ENCODE measurements at regions not wholly inside any gene's neighbourhood (a gene's known extent, or its start where the extent isn't known, plus 50 kb on each side); places are given as distances from the start of the nearest gene placed in this dataset.

DNA sequence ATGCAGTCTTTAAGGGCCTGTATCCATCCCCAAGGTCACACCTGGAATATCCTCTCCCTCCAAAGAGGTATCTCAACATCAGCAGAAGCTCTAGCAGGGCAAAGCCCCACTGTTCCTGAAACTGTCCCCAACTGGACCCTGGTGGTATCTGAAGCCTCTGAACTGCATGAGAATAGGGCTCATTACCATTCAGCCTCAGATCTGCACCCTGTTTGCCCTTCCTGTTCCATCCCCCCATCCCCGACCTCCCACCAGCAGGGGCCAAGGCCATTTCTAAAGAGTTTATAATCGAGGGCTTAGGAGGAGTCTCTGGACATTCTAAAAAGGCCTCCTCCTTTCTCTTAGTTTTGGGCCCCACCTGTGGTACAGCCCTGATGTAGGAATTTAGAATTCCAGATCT, 74.0 kb upstream of the THY1 start:
- no peak for DNase-seq (ENCODE audit: extremely low read depth, low read depth)

GRCh38 chr11:119496469-119496868, 73.5 kb upstream of the THY1 start:
- no peak for DNase-seq (ENCODE audit: extremely low read depth, low read depth)

DNA sequence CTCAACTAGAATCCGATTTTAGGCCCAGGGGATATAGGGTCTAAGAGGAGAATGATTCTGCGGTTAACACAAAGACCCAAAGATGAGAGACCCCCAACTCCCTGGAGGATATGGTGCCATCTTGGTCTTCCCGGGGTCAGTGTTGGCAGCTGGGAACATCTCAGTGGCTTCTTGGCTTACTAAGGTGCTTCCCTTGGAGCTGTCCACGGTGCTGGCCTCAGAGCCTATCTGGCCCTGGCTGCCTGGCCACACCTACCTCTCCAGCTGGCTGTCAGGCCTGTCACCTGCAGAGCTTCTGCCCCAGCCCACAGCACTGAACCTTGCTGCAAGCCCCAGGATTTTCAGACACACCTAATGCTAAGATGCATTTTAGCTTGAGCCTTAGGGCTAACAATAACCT, 70.7 kb upstream of the THY1 start:
- no peak for DNase-seq (ENCODE audit: extremely low read depth, low read depth)

DNA sequence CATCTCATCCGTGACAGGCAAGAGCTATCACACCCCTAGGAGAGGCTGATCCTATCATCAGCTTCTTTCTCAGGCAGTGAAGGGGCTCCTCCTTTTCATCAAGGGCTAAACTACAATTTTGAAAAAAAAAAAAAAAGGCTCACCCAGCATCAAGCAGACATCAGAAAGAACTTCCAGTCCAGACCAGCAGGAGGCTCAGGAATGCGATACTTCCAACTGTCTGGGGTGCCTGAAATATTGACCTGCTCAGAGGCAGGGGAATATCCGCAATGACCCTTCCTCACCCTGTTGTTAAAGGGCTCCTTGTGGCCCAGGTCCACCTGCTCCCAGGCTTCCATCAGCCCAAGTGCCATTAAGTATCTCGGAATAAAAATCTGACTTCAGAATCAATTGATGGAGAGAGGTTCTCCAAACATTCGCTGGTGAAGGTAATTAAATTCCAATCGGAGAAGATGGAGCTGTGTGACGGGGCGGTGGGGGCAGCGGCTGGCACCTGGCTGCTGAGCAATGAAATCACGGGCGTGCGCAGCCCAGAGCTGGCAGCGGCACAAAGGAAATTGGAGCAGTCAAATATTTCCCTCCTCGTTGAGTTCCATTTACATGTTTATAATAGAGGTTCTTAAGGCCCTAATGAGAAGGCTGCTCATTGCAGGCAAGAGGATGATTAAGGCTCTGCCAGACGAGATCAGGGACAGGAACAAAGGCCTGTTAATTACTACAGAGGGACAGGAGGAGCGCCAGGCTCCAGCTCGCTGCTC, 69.0 kb upstream of the THY1 start:
- DNase-seq (ENCODE audit: extremely low read depth, low read depth) = no peak

DNA sequence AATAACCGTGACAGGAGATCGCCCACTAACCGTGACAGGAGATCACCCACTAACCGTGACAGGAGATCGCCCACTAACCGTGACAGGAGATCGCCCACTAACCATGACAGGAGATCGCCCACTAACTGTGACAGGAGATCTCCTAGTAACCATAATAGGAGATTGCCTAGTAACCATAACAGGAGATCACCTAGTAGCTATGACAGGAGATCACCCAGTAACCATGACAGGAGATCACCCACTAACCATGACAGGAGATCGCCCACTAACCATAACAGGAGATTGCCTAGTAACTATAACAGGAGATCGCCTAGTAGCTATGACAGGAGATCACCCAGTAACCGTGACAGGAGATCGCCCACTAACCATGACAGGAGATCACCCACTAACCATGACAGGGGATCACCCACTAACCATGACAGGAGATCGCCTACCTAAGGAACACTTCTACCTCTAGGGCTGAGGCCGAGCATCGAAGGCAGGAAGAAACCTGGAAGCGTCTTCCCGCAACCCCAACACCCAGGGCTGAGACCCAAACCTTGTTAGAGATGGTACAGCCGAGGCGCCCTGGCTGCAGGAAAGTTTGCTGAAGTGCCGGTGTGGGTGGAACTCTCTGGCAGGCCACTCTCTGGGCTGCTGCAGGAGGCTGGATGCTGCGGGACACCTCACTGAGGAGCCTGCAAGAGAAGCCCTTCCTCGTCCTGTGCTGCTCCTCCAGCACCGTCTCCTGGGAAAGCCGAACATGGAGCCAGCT, 67.5 kb upstream of the THY1 start:
- DNase-seq (ENCODE audit: extremely low read depth, low read depth) = no peak

DNA sequence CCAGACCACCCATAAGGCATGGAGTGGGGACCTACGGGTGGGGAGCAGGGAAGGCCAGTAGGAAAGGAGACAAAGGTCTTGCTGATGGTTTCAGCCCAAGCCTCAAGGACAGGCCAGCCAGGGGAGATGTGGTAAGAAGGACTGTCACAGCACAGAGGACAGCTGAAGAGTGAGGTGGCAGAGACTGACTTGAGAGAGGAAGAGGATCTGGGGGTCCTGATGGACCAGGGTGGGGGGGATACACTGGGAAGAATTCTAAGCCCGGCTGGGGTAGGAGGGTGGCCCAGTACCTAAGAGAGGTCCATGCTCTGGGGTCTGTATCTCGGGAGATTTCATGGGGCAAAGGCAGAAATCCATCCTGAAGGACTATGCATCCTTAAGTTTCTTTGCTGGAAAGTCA, 66.1 kb upstream of the THY1 start:
- no peak for DNase-seq (ENCODE audit: extremely low read depth, low read depth)

- no peak for DNase-seq (ENCODE audit: extremely low read depth, low read depth)
Observed at GRCh38 chr11:119488256-119488995, 65.5 kb upstream of the THY1 start.

- DNase-seq (ENCODE audit: extremely low read depth, low read depth) = no peak
Observed at GRCh38 chr11:119486691-119487259, 63.8 kb upstream of the THY1 start.

DNA sequence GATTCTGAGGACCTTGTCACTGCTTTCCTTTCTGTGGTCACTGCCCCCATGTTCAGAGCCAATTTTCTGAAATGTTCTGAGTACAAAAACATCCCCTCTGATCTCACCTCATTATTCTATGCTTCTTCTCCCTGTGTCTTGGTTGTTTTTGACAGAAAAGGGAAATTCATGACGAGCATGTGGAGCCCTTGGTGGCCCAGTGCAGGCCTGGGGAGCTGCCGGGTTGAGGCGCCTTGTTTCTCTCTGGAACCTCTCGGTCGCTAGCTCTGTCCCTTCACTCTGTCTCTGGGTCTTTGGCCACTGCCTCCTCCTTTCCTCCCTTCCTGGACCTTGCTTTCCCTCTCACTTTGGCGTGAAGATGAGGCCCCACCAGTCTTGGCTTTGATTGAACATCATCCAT, 63.0 kb upstream of the THY1 start:
- DNase-seq (ENCODE audit: extremely low read depth, low read depth) = no peak

GRCh38 chr11:119484741-119485605, 62.0 kb upstream of the THY1 start:
- DNase-seq (ENCODE audit: extremely low read depth, low read depth) = no peak

- DNase-seq (ENCODE audit: extremely low read depth, low read depth) = no peak
Observed at GRCh38 chr11:119483881-119484371, 61.0 kb upstream of the THY1 start.

- DNase-seq (ENCODE audit: extremely low read depth, low read depth) = no peak
Observed at GRCh38 chr11:119483341-119483880, 60.4 kb upstream of the THY1 start.

DNA sequence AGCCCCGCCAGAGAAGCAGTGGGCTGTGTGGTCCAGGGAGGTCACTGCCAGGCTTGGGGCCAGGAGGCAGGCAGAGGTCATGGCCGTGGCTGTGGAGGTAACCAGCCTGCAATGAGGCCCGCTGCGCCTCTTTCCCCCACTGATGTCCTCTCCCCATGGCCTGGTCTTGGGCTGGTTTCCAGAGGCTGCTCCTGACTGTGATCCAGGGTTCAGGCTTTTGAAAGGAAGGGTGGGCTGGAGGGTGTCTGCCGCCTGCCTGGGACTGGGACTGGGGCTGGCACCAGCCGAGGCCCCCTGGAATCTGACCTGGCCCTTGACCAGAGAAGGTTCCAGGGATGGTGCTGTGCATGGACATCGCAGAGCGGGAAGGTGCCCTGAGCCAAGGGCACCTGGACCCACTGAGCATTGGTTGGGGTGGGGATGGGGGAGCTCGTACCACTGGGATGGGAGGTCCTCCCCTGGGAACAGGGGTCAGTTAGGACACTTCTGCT, 59.6 kb upstream of the THY1 start:
- DNase-seq (ENCODE audit: extremely low read depth, low read depth) = no peak

DNA sequence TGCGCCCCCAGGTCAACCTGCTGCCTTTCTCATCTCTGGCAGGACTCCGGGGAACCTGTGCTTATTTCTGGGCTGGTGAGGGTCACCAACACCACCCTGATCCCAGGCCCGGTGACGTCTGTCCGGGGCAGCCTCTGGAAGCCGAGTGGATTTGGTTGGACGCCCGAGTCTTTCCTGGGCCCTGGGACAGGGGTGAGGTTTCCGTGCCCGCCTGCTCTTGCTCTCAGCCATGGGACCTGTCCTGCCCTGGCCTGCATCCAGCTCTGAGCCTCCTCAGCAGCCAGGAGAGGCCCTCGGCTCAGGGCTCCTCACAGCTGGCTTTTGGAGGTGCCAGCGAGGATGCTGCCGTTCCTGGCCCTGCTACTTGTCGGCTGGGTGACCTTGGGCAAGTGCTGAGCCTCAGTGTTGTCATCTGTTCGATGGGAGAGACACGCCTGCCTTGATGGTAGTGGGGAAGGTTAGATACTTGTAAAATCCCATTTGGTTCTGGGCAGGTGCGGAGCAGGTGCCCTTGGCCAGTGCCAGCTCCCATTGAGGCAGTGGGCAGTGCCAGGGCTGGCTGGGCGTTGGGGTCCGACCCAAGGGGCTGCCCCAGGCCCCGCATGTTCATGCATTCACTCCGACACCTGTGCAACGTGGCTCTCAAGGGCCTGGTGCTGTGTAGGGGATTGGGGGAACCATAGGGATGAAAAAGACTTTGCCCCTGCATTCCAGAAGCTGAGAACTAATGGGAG, 58.9 kb upstream of the THY1 start:
- no peak for DNase-seq (ENCODE audit: extremely low read depth, low read depth)

- peak; percentile 93 for DNase-seq (ENCODE audit: extremely low read depth, low read depth)
Observed at GRCh38 chr11:119481021-119481666, 58.2 kb upstream of the THY1 start.

DNA sequence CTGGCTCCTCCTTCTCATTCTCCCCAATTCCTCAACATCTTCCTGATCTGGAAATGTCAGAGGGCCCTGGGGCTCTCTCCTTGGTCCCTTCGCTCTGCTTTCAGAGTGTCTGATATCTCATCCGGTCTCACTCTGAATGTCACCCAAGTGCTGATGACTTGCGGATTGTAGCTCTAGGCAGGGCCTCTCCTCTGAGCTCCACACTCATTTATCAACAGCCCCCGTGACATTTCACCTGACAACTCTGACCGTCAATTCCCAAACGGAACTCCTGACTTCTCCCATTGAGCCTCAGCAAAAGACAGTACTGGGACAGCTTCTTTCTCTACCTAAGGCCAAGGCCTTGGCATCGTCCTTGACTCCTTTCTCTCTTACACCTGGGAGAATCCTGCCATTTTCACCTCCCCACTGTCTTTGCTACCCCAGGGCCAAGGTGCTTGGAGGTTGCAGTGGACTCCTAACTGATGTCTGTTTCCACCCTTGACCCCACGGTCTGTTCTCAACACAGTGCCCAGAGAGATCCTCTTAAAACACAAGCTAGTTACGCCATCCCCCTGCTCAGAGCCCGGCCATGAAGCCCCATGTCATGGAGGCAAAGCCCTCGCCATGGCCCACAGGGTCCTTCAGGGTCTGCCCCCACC, 57.5 kb upstream of the THY1 start:
- DNase-seq (ENCODE audit: extremely low read depth, low read depth) = no peak

GRCh38 chr11:119479685-119480275, 56.8 kb upstream of the THY1 start:
- DNase-seq (ENCODE audit: extremely low read depth, low read depth) = peak; percentile 30
